GM23338 (cell line): ENCODE measurements at regions not wholly inside any gene's neighbourhood (a gene's known extent, or its start where the extent isn't known, plus 50 kb on each side); places are given as distances from the start of the nearest gene placed in this dataset.

Experiments
- CREB1 ChIP-seq: fragments of 250-450 bp; sonication (Bioruptor Pico); IDR thresholded peaks from 2 replicates; pipeline ENCODE4 v1.5.0; 2020; ENCODE audit warnings: low read depth, mild to moderate bottlenecking, moderate library complexity
- EZH2 ChIP-seq: fragments of 200-600 bp; sonication (generic); IDR thresholded peaks from one replicate; pipeline ENCODE4 v1.8.0; 2017; ENCODE audit warnings: antibody characterized with exemption, mild to moderate bottlenecking, low read depth; ENCODE audit not compliant: unreplicated experiment
- JUNB ChIP-seq: IDR thresholded peaks from one replicate; pipeline ENCODE4 v1.6.1; 2016; ENCODE audit warnings: antibody characterized with exemption; ENCODE audit not compliant: unreplicated experiment

DNA sequence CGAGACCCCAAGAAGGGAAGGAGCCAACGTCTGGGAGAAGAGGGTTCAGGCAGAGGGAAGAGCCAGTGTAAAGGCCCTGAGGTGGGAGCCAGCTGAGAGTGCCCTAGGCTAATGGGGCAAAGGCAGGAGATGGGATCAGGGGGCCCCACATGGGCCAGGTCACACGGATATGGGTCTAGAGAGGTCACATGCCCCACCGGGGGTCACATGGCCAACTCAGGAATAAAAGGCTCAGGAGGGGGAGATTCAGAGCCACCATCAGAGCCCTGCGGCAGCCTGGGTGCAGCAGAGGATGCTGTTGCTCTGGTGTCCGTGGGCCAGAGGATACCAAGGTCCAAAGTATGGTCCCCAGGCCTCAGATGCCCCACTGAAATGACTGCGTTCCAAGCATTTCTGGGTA is 55.3 kb upstream of the SLC6A6 start:
- no peak for TF ChIP-seq CREB1
- TF ChIP-seq JUNB = no peak
- no peak for TF ChIP-seq EZH2
